ENCODE measurements at regions not wholly inside any gene's neighbourhood (a gene's known extent, or its start where the extent isn't known, plus 50 kb on each side); places are given as distances from the start of the nearest gene placed in this dataset.

DNA sequence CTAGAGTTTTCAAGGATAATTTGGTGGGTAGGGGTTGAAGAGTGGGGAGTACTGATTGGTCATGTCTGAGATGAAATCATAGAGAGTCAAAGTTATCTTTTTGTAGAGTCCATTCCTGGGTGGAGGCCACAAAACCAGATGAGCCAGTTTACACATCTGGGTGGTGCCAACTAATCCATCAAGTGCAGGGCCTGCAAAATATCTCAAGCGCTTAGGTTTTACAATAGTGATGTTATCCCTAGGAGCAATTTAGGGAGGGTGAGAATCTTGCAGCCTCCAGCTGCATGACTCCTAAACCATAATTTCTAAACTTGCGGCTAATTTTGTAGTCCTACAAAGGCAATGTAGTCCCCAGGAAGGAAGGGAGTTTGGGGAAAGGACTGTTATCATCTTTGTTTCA lies 988.3 kb upstream of the LCORL start:
- DNase-seq (ENCODE audit: low read depth, low spot score) = no peak
- H3K9me3 Mint-ChIP-seq = no peaks in the 10 kb centered on the region
- H3K4me3 Mint-ChIP-seq = no peak overlapping the region
- H3K36me3 Mint-ChIP-seq (ENCODE audit: low read depth) = peaks cover 2% of the 10 kb centered on the region
- TF ChIP-seq, protein P1, sequence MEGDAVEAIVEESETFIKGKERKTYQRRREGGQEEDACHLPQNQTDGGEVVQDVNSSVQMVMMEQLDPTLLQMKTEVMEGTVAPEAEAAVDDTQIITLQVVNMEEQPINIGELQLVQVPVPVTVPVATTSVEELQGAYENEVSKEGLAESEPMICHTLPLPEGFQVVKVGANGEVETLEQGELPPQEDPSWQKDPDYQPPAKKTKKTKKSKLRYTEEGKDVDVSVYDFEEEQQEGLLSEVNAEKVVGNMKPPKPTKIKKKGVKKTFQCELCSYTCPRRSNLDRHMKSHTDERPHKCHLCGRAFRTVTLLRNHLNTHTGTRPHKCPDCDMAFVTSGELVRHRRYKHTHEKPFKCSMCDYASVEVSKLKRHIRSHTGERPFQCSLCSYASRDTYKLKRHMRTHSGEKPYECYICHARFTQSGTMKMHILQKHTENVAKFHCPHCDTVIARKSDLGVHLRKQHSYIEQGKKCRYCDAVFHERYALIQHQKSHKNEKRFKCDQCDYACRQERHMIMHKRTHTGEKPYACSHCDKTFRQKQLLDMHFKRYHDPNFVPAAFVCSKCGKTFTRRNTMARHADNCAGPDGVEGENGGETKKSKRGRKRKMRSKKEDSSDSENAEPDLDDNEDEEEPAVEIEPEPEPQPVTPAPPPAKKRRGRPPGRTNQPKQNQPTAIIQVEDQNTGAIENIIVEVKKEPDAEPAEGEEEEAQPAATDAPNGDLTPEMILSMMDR (conservative IDR thresholded peaks at IDR 0.05) = no peak
- H3K27ac Mint-ChIP-seq (ENCODE audit: unreplicated experiment) = no peak overlapping the region
- no peaks in the 10 kb centered on the region for H3K27me3 Mint-ChIP-seq (ENCODE audit: low read depth)
- H3K4me1 Mint-ChIP-seq = peaks cover 36% of the 10 kb centered on the region

DNA sequence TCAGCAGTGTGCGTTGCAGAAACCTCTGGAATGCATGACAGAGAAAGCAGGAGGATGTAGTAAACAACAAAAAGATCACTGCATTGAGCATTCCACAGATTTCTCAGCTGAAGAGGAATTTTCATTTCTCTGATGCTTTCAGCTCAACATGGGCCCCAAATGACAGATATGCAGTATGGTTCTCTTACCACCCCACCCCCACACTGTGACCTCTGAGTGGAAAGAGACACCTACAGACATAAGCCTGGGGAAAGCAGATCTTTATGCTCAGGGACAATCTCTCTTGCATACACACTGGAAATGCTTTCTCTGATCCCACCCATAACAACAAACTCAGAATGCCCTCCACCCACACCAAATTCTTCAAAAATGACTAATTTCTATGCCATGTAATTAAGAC lies 983.7 kb upstream of the LCORL start:
- H3K27ac Mint-ChIP-seq (ENCODE audit: unreplicated experiment) = no peak overlapping the region
- peaks cover 3% of the 10 kb centered on the region for H3K9me3 Mint-ChIP-seq
- TF ChIP-seq, protein P1 (conservative IDR thresholded peaks at IDR 0.05) = no peak
- H3K27me3 Mint-ChIP-seq (ENCODE audit: low read depth) = no peaks in the 10 kb centered on the region
- no peak for DNase-seq (ENCODE audit: low read depth, low spot score)
- peaks cover 25% of the 10 kb centered on the region for H3K4me1 Mint-ChIP-seq
- H3K36me3 Mint-ChIP-seq (ENCODE audit: low read depth) = peaks cover 4% of the 10 kb centered on the region
- H3K4me3 Mint-ChIP-seq = no peak overlapping the region

DNA sequence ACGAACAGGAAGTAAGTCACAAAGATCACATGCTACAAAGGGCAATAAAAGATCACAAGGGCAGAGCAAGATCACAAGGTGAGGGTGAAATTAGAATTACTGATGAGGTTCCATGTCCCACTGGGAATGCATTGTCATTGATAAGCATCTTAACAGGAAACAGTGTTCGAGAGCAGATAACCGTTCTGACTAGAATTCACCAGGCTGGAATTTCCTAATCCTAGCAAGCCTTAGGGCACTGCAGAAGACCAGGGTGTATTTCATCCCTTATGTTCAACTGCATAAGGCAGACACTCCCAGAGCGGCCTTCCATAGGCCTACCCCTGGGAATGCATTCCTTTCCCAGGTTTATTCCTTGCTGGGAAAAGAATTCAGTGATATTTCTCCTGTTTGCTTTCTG lies 980.6 kb upstream of the LCORL start:
- no peak for DNase-seq (ENCODE audit: low read depth, low spot score)
- Mint-ChIP-seq H3K4me3 (no peak overlapping the region), H3K27me3 (ENCODE audit: low read depth) (no peaks in the 10 kb centered on the region), H3K4me1 (peaks cover 12% of the 10 kb centered on the region), H3K36me3 (ENCODE audit: low read depth) (peaks cover 19% of the 10 kb centered on the region), H3K9me3 (peaks cover 13% of the 10 kb centered on the region), H3K27ac (ENCODE audit: unreplicated experiment) (no peak overlapping the region)
- TF ChIP-seq, protein P1 (conservative IDR thresholded peaks at IDR 0.05) = no peak

DNA sequence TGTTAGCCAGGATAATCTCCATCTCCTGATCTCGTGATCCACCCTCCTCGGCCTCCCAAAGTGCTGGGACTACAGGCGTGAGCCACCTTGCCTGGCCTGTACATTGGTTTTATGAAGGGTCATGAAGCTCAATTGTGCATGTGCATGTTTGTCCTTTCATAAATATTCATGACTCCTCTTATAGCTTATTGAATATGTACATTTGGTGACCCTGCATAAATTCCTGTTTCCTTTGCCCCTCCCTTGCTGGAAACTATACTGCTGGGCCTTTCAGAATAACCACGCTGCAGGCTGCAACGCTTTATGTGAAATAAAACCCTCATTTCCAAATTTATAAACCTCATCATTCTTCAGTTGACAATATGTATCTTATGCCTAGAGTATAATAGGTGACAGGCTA lies 978.0 kb upstream of the LCORL start:
- peaks cover 5% of the 10 kb centered on the region for H3K4me1 Mint-ChIP-seq
- no peak overlapping the region for H3K4me3 Mint-ChIP-seq
- no peak for DNase-seq (ENCODE audit: low read depth, low spot score)
- peaks cover 19% of the 10 kb centered on the region for H3K36me3 Mint-ChIP-seq (ENCODE audit: low read depth)
- no peak overlapping the region for H3K27ac Mint-ChIP-seq (ENCODE audit: unreplicated experiment)
- TF ChIP-seq, protein P1 (conservative IDR thresholded peaks at IDR 0.05) = no peak
- no peaks in the 10 kb centered on the region for H3K27me3 Mint-ChIP-seq (ENCODE audit: low read depth)
- H3K9me3 Mint-ChIP-seq = peaks cover 17% of the 10 kb centered on the region

DNA sequence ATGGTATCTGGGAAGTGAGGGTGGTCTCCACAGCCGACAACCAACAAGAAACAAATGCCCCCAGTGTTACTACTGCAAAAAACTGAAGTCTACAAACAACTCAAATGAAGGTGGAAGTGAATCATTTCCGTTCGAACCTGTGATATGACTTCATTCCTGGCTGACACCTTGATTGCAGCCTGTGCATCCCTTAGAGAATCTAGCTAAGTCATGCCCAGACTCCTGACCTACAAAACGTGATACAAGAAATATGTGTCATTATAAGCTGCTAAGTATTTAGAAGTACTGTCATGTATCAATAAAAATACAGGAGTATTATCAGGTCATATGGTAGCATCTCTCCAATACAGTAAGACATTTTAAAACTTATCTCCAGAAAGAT lies 959.7 kb upstream of the LCORL start:
- H3K27ac Mint-ChIP-seq (ENCODE audit: unreplicated experiment) = no peak overlapping the region
- H3K36me3 Mint-ChIP-seq (ENCODE audit: low read depth) = no peaks in the 10 kb centered on the region
- no peak overlapping the region for H3K4me3 Mint-ChIP-seq
- H3K4me1 Mint-ChIP-seq = no peaks in the 10 kb centered on the region
- no peak for DNase-seq (ENCODE audit: low read depth, low spot score)
- TF ChIP-seq, protein P1 (conservative IDR thresholded peaks at IDR 0.05) = no peak
- no peaks in the 10 kb centered on the region for H3K27me3 Mint-ChIP-seq (ENCODE audit: low read depth)
- peaks cover 8% of the 10 kb centered on the region for H3K9me3 Mint-ChIP-seq
